GM21723 (cell line): ENCODE measurements at regions not wholly inside any gene's neighbourhood (a gene's known extent, or its start where the extent isn't known, plus 50 kb on each side); places are given as distances from the start of the nearest gene placed in this dataset.
"Not testable (repeated sequence)": the region's sequence is repeated elsewhere in the genome, so short reads cannot be mapped to it uniquely, and the experiment has no call there.

Experiments
- ATAC-seq: cut with Tn5 transposase; IDR thresholded peaks from one replicate; pipeline ENCODE4 v1.9.1; 2021; ENCODE audit warnings: mild to moderate bottlenecking, moderate library complexity; ENCODE audit not compliant: unreplicated experiment

DNA sequence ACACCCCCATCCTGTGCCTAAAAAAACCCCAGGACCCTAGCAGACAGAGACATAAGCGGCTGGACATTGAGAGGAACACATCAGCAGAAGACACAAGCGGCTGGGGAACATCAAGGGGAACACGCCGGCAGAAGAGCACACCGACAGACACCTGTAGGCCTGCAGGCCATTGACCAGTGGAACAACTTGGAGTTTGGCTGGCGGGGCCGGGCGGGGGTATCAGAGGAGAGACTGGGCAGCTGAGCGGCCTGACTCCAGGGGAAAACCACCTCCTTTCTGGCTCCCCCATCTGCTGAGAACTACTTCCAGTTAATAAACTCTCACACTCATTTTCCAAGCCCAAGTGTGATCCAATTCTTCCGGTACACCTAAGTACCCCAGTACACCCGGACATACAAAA, 264.7 kb upstream of the ISX start:
- ATAC-seq, result no peak

DNA sequence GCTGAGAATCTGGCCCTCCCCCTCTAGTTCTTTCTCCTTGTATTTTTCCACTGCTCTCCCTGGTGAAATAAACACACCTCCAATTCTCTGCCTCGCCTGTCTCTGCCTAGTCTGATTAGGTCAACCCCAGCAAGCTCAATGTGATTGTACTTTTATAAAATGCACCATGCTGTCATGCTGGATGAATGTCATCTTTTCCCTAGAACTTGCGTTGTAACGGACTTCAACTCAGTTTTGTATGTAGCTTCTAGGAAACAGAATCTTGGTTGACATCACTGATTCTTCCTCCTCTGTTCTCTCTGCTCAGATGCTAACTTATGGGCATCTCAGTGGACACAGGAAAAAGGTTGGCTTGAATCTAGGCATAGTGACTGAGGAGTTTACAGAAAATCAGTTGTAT, 261.9 kb upstream of the ISX start:
- ATAC-seq, result no peak

DNA sequence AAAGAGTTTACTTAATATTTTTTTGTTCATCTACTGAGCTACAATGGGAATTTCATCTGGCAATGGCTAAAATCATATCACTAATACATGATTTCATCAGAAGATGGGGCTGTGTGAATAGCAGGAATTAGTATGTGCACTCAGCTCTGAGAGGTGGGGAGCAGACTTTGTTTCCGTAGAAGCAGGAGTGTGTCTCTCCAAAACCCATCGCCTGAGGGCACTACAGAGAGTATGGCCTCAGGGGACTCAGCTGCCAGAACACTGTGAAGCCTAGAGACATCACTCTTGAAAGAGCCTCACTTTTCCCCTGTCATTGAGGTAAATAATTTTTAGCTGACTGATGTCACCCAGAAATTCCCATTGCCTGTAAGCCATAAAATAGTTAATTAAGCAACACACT, 261.4 kb upstream of the ISX start:
- ATAC-seq, result no peak

DNA sequence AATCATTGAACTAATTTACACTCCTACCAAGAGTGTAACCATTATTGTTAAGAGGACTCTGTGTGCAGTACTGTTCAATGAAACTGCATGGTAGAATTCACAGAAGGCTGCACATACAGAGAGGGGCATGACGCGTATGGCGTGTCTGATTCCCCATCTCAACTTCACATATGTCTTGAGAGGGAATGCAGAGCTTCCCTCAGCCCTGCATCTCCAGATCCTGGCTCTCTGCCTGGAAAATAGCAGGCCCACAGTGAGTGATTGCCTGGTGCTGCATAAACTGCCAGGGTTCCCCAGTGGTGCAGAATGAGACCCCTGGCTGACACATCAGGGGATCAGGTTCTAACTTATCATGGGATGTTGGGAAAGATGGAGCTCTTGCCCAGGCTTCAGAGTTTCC, 260.2 kb upstream of the ISX start:
- ATAC-seq, result no peak

DNA sequence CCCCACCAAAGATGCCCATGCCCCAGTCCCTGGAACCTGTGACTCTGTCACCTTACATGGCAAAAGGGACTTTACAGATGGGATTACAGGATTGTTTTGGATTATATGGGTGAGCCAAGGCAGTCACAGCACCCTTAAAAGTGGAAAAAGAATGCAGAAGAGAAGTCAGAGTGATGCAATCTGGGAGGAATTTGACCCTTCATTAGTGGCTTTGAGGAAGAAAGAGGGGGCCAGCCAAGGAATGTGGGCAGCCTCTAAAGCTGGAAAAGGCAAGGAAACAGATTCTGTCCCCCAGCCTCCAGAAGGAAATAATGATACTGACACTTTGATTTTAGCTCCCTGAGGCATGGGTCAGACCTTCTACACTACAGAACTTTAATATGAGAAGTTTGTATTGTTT, 257.3 kb upstream of the ISX start:
- no peak for ATAC-seq

DNA sequence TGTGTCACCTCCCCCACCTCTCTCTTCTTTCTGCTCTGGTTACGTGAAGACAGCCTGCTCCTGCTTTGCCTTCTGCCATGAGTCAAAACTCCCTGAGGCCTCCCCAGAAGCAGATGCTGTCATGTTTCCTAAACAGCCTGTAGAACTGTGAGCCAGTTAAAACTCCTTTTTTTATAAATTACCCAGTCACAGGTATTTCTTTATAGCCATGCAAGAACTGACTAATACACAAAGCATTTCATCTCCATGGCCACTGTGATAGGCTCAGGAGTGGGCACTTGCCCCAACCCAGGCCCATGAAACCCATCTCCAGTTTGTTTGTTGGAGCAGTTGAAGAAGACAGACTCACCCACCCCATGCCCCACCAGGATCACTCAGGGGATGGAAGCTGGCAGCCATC, 253.3 kb upstream of the ISX start:
- ATAC-seq, result no peak

DNA sequence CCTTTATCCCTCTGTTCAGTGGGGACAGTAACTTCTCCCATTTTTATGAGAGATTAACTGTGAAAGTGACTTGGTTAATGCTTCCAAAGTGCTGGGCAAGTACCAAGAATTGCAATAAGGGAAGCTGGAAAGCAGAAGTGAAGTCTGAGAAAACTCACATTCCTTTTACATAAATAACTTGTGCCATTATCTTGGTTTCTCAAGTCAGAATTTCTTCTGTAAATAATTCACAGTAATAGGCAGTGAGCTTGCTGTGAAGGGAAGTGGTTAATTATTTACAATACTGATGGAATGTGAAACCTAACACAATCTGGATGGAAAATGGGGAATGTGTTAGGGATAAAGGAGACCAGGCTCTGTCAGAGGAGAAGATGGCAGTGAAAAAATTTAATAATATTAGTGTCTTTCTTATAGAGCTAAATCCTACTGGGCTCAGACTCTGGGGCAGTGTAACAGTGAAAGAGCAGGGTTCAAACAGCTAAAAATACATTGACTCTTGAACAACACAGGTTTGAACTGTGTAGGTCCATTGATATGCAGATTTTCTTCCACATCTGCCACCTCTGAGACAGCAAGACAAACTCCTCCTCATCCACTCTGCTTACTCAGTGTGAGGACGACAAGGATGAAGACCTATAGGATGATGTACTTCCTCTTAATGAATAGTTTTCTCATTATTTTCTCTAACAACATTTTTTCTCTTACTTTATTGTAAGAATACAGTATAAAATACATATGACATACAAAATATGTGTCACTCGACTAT, 251.5 kb upstream of the ISX start:
- ATAC-seq, result no peak

DNA sequence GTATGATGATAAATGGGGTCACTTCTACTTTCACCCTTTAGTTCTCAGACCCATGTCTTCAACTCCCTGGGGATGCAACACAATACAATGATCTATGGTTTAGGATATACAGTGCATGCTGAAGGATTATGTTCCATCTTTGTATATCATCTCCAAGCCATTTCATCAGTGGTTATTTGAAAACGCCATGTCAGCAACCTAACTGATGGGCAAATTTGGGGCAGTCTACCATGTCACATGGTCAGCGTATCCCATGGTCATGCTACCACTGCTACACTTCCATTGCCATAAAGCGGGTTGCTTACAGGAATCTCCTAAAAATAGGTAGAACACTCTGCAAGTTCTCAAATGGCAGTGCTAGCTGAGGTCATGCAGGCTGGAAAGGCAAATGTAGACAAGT, 236.5 kb upstream of the ISX start:
- no peak for ATAC-seq

DNA sequence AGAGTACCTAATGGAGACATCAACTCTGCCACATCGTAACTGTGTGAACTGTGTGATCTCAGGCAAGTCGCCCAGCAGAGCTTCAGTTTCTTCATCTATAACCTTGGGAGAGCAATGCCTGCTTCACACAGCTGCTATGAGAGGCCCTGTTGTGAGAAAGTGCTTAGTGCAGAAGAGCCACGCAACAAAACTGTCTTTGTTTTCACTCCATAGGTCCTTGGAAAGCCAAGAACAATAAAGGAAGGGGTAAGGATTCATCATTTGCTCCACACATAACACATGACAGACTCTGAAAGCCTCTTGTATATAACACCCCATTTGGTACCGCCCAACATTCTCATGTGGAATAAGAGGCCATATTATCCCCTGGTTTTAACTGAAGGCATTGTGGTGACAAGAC, 231.9 kb upstream of the ISX start:
- ATAC-seq, result no peak

DNA sequence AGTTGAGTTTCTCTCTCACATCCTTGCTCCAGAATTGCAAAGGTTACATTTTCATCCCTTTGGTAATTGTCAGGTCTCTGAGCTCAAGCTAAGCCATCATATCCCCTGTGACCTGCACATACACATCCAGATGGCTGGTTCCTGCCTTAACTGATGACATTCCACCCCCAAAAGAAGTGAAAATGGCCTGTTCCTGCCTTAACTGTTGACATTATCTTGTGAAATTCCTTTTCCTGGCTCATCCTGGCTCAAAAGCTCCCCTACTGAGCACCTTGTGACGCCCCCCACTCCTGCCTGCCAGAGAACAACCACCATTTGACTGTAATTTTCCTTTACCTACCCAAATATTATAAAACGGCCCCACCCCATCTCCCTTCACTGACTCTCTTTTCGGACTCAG, 231.4 kb upstream of the ISX start:
- ATAC-seq, result not testable (repeated sequence)

DNA sequence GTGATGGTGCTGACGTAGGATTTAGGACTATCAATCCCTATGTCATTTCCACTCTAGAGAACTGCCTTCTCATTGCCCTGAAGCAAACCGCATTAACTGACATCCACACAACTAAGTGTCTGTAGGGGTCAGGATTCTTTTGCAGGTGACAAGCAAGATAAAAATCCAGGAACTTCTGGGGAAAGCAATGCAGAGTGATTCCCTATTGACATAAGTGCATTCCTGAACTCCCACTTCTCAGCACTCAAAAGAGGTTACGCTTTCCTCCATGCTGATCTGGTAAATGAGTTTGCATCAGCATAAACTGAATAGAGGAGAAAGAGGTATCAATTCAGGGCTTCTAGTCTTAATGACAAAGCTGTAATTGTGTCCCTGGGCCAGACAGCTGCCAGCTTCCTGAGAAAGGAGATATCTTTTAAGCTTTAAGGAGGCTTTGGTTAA, 224.6 kb upstream of the ISX start:
- no peak for ATAC-seq

DNA sequence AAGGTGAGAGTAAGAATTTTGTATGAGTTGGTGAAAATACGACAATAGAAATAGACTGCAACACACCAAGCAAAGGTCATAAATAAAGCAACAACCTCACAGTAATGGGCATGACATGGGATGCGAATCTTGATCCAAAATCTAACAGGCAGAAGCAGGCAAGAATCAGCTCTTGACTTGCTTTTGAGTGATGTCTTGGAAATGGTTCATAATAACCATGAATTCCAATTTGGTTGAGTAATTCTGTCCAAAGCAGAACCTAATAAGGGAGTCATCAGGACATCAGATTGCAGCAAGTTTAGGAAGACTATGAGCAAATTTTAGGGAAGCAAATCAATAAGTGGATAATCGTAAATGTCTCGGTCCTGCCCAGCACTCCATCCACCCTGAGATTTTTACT, 224.0 kb upstream of the ISX start:
- no peak for ATAC-seq

DNA sequence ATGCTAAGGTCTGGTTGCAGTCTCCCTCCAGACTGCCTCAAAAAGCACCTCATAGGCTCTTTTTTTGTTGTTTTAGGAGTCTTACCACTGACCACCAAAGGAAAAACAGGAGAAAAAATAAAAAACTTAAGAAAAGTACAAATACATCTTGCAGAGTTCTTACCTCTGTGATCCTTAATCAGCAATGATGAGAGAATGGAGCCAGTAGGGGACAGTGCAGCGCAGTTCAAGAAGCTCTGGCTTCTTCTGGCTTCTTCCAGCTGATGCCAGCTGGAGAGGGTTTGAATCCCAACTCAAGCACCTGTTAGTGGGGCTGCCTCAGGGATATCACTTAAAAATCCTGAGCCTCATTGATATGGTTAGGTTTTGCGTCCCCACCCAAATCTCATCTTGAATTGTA, 223.3 kb upstream of the ISX start:
- ATAC-seq, result no peak

DNA sequence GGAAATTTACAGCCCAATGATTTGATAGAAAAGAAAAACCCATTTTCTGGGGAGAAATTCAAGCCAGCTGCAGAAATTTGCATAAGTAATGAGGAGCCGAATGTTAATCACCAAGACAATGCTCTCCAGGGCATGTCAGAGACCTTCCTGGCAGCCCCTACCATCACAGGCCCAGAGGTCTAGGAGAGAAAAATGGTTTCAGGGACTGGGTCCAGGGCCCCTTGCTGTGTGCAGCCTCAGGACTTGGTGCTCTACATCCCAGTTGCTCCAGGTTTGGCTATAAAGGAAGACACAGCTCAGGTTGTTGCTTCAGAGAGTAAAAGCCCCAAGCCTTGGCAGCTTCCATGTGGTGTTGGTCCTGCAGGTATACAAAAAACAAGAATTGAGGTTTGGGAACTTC, 222.2 kb upstream of the ISX start:
- not testable (repeated sequence) for ATAC-seq

DNA sequence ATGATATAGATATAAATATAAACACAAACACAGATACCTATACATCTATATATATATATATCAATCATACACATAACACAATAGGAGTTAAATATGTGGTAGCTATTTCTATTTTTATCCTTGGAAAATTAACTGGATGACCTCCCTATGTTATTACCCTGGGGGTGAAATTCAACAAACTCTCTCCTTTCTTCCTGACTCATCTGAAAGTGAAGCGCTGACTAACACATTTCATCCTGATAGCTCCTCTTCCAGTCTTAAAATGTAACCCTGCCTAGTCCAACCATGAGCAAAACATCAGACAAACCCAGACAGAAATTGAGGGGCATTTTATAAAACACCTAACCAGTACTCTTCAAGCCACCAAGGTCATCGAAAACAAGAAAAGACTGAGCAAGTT, 220.6 kb upstream of the ISX start:
- no peak for ATAC-seq

DNA sequence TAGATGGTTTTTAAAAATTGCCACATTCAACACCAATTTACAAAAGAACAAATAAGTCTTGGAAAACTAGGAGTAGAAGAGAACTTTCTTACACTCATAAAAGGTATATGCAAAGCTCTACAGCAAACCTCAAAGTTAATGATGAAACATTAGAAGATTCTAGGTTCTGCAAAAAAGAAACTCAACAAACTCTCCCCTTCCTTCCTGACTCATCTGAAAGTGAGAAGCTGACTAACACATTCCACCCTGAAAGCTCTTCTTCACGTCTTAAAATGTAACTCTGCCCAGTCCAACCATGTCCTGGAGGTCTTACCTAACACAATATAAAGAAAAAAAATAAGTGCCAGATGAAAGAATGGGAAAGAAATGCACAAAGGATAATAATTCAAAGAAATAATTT, 218.9 kb upstream of the ISX start:
- peak; percentile 78 for ATAC-seq

DNA sequence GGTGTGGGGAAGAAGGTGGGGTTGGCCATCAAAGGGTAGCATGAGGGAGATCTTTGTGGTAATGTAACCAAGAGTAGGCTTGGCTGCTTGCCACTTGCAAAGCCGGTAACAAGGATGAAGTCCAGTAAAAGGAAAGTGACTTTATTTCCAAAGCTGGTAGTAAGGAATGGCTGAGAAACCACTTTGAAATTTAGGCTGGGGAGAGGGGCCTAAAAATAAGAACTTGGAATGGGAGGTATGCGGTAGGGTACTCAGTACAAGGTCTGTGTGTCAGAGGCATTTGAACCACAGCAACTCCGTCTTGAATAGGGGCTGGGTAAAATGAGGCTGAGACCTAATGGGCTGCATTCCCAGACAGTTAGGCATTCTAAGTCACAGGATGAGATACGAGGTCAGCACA, 216.0 kb upstream of the ISX start:
- ATAC-seq, result no peak

DNA sequence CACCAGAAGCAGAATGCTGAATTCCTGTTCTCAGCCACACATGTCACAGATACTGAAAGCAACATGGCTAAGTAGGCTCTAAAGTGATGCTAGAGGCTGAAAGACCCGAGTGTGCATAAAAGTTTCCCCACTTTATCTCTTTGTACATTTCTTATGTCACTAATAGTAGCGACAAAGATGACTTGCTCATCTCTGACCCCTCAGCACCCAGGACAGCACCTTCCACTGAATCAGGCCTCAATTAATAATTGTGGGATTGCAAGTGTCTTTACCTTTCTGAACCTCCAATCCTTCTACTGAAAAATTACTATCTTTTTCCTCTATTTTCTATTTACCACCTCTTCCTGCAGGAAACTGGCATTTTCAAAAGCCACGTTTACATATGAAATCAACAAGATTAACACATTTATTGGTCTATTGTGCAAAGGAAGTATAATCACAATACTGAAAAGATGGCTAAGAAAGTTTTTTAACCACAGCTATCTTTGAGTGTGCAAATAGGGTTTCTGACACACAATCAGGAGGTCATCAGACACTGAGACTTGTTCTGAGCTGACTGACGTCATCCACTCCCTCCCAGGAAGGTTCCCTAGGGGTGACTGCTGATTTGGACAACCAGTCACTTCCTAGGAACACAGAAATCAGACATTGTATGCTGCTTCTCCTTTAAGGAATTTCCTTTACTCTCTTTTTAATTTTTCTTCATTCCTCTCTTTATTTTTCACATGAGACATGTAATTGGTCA, 213.9 kb upstream of the ISX start:
- ATAC-seq, result no peak

DNA sequence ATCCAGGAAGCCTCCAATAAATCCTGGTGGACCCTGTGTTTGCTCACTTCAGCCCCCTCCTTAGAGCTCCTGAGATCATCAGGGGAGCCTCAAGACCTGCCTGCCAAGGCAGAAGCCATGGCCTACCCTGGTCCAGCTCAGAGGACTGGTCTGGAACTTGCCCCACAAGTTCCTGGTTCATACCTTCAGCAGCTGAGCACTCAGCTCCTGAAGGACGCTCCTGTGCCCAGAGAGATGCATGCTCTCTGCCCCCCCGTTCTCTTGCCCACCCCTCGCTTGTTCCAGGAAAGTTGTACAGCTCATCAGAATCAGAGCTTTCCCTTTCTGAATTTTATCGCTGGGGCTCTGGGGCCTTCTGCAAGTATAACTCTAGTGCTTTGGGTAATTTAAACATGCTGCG, 210.5 kb upstream of the ISX start:
- no peak for ATAC-seq

DNA sequence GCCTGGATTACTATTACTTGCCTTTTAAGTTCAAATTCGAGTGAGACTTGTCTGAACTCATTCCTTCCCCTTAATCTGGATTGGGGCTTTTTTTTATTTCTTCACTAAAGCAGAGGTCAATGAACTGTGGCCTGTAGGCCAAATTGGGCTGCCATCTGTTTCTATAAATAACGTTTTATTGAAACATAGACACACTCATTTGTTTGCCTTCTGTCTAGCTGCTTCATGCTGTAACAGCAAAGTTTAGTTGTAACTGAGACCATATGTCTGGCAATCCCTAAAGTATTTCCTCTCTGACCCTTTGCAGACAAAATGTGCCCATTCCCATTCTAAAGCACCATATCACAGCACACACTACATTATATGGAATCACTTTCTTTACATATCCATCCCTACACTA, 207.9 kb upstream of the ISX start:
- no peak for ATAC-seq

DNA sequence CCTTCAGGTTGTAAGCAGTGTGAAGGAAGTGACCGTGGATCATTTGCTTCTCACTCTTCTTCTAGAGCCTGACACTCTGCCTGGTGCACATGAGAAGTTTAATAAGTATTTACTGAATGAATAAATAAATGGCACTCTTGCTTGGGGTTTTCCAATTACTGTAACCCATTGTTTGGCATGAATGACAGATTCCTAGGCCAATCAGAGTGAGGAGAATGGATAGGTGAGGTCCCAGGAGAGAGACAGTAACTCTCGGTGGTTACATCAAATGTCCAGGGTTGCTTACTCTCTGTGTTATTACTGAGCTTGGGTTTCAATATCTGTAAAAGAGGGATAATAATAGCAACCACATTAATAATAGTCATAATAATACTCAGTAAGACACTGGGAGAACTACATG, 204.2 kb upstream of the ISX start:
- no peak for ATAC-seq

DNA sequence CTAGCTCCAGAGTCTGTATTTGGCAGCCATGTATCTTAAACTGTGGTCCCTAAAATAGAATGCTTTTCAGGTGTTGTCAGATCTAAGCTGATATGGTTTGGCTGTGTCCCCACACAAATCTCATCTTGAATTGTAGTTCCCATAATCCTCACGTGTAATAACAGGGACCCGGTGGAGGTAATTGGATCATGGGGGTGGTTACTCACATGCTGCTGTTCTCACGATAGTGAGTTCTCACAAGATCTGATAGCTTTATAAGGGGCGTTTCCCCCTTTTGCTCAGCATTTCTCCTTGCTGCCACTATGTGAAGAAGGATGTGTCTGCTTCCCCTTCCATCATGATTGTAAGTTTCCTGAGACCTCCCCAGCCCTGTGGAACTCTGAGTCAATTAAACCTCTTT, 199.9 kb upstream of the ISX start:
- no peak for ATAC-seq
